NCI-H524 (cell line): ENCODE measurements at regions not wholly inside any gene's neighbourhood (a gene's known extent, or its start where the extent isn't known, plus 50 kb on each side); places are given as distances from the start of the nearest gene placed in this dataset.

Experiments used
- DNase-seq, 2 experiments: peaks; one replicate each; lab custom pipeline; 2025; lab: John Stamatoyannopoulos, UW

DNA sequence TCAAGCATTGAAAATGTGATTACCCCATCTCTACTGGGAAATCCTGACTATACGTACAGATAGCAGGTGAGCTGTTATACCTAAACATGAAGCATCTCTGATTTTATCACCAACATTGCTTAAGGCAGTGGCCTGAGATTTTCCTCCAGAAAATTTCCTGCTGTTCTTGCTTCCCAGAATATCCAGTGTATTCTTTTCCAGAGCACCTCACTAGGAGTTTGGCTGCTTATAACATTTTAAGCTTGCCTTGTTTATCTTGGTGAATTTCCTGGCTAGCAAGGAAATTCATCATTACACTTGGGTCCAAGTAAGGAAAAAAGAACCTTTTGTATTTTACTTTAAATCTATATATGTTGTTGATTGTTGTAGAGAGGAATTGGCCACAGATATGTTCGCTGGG is 73.0 kb upstream of the CLCN4 start:
- no peak for DNase-seq

DNA sequence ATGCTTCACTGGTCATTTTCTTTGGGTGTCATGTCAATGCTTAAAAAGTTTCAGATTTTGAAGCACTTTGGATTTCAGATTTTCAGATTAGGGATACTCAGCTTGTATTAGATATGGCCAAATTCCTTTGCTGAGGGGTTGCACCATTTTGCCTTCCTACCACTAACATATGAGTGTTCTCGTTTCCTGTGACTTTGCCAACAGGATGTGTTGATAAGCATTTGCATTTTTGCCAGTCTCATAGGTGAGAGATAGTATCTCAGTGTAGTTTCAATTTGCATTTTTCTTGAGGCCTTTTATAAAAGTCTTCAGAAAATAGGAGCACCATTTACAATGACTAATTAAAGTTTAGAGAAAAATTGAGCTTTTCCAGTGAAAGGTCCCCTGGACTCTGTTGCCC is 71.6 kb upstream of the CLCN4 start:
- no peak for DNase-seq

GRCh38 chrX:10086676-10087075 is 70.1 kb upstream of the CLCN4 start:
- no peak for DNase-seq

GRCh38 chrX:10087391-10087790 is 69.4 kb upstream of the CLCN4 start:
- no peak for DNase-seq

DNA sequence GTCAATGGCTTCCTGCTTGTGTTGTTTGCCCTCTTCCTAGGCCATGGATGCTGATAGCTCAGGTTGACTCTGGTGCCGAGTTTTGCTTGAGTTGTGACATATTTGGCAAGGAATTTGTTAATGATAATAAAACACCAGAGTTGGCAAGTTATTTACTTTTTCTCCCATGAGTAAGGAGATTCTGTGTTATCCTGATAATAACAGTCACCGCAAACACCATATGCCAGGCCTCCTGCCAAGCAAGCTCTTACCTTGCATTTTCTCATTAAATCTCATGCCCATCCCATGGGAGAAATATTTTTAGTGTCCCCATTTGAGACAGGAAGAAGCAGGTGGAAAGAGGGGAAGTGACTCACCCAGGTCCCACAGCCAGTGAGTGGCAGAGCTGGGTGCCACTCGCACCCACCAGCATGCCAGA is 67.4 kb upstream of the CLCN4 start:
- peak; percentile 38 to 71 for DNase-seq

DNA sequence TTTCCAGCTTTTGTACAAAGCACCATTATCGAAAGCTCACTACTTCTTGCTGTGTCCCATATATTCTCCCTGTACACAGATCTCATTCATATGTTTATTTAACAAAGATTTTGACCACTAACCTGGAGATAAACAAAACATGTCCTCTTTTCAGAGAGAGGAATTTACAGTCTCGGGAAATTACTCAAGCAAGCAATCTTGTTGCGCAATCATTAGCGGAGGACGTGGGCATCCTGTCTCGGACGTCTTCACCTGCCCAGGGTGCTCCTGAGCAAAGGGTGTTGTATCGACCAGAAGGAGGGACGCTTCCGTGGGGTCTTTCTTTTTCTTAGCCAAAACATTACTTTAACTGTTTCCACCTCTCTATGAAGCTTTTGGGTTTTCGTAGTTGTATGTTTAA is 66.5 kb upstream of the CLCN4 start:
- no peak for DNase-seq

DNA sequence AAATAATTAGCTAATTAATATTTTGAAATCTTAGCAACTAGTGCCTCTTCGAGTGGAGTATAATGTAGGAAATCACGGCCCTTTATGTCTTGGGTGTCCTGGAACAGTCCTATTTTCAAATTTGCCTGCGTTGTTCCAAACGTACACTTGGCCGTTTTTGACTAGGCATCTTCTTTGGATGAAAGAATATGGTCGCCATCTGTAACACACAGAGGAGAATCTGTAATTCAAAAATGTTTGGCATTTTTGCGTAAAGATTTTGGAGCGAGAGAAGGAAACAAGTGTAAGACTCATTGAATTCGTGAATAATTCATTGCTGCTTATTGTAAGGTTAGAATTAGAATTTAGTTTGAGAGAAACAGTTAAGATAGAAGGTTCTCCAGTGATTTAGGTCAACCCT is 61.5 kb upstream of the CLCN4 start:
- no peak for DNase-seq

GRCh38 chrX:10095698-10096432 is 60.9 kb upstream of the CLCN4 start:
- no peak for DNase-seq

DNA sequence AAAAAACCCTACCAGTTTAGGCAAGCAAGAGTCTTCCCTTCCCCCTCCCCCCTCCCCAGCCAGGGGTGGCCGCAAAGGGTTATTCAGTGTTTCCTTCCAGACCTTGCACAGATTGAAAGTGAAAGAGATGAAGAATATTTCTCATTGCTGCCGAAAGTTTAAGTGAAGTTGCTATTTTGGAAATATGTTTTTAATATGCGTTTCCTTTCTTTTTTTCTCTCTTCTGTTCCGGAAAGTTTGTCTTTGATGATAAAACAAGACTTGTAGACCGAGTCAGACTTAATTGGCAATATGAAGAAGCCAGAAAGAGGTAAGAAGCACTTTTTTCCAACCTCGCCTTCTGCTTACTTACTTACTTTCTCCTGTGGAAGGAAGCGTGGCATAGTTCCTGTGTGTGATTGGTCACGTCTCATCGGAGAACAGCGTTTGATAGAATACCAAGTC is 58.5 kb upstream of the CLCN4 start:
- no peak for DNase-seq

GRCh38 chrX:10099411-10099810 is 57.4 kb upstream of the CLCN4 start:
- DNase-seq, result no peak

DNA sequence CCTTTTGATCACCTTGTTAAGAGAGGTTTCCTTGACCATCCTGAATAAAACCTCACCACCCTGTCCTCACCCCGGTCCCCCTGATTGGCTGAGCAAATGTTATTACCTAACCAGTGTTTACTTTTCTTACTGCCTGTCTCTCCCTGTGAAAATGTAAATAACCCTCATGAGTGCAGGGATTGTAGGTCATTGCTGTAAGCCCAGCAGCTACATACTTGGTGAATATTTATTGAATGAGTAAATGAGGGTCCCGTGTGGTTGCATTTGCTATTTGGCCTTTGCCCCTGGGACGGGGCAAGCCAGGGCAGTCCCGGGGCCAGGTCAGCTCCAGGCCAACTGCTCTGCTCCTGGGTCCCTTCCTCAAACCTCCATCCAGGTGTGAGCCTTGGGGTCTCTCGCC is 55.5 kb upstream of the CLCN4 start:
- no peak for DNase-seq

DNA sequence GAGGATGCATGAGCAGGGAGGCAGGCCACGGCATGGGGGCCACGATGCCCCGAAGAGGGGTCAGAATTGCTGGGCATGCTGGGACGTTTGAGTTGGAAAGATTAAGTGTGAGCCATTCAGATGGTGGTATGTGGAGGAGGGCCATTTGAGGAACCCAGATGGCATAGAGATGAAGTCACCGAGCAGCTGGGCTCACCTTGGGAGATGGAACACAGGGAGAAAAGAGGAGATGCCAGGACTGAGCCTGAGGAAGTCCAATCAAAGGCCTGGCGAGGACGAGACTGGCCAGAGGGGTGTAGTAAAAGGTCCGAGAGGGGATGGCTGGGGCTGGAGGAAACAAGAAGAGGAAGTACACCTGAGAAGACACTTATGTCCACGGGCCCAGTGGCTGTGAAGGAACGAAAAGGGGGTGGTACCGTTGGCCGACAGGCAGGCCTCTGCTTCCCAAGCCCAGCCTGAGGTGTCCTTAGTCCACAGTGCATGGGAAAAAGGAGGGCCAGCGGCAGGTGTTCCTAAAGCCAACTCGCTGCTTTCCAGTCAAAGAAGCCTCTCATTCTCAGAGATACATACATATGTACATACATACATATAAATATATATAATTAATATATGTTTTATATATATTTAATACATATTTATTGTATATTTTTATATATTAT is 54.6 kb upstream of the CLCN4 start:
- DNase-seq, result no peak

GRCh38 chrX:10103023-10103422 is 53.8 kb upstream of the CLCN4 start:
- no peak for DNase-seq

DNA sequence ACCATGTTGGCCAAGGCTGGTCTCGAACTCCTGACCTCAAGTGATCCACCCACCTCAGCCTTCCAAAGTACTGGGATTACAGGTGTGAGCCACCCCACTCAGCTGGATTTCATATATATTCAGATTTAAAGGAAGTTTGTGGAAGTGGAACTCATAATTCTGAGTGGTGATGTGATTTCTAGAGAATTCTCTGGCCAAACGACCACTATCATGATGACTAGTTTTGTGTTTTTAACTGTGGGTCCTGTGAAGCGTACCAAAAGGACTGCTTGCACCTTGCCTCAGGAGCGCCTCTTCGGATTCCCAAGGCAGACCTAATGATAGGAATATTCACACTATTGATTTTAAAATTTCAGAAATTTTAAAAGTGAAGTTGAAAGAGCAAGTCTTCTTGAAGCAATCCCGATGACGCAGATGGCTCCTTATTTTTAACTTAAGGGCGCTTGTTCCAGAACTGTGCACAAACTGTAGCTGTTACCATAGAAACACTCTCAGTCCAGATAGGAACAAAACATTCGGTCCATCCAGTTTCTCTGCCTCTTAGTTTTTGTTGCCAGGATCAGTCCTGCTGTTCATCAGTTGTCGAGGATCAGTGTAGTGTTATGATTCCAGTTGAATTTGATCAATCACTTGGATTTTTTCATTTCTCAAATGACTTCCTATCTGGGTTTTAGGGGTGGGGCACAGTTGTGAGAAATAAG is 51.7 kb upstream of the CLCN4 start:
- no peak for DNase-seq

DNA sequence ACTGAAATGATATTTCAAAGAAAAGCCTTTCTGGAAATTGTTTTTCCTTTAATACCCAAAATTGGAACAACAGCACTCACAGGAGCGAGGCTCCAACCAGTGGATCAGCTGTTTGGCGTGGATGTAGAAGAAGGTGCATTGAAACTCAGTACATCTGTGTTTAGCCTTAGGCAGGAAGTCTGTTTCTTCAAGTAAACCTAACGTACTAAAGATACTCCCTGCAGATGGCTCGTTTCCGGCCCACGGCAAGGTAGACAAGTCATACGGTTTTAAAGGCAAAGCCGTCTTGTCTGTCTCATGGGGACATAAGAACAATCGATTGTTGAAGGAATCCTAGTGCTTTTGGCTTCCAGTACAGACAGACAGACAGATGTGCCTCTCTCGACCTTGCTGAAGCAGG is 50.0 kb upstream of the CLCN4 start:
- peak in 1 of 2 experiments; percentile 26 for DNase-seq
